Esophagus (tissue), 2 donors: ENCODE measurements at regions not wholly inside any gene's neighbourhood (a gene's known extent, or its start where the extent isn't known, plus 50 kb on each side); places are given as distances from the start of the nearest gene placed in this dataset.
"Not testable (repeated sequence)": the region's sequence is repeated elsewhere in the genome, so short reads cannot be mapped to it uniquely, and the experiment has no call there.

Source experiments
- H3K27ac ChIP-seq, 2 donors: one replicate each; pipeline ENCODE4 v1.5.1; 2013; ENCODE audit warnings: low read depth in 2 of 2, mild to moderate bottlenecking in 2 of 2, inconsistent platforms in 1 of 2, low read length in 1 of 2, moderate library complexity in 1 of 2
- H3K27me3 ChIP-seq, 2 donors: one replicate each; pipeline ENCODE4 v1.6.1; 2013; ENCODE audit warnings: low read length in 2 of 2, control low read depth in 1 of 2, mild to moderate bottlenecking in 1 of 2; ENCODE audit not compliant: insufficient read depth in 2 of 2, control insufficient read depth in 1 of 2
- H3K36me3 ChIP-seq, 2 donors: one replicate each; pipeline ENCODE4 v1.6.1; 2013; ENCODE audit warnings: low read length in 1 of 2; ENCODE audit not compliant: control insufficient read depth in 2 of 2, insufficient read depth in 2 of 2
- H3K4me1 ChIP-seq, 2 donors: one replicate each; pipeline ENCODE4 v1.6.1; 2013; ENCODE audit warnings: low read length in 1 of 2; ENCODE audit not compliant: control insufficient read depth in 2 of 2, insufficient read depth in 2 of 2
- H3K4me3 ChIP-seq, 2 donors: one replicate each; pipeline ENCODE4 v1.5.1; 2013; ENCODE audit warnings: low read length in 2 of 2, mild to moderate bottlenecking in 2 of 2, low read depth in 1 of 2, moderate library complexity in 1 of 2
- H3K9me3 ChIP-seq, 2 donors: one replicate each; pipeline ENCODE4 v1.6.1; 2013; ENCODE audit warnings: mild to moderate bottlenecking in 2 of 2, low read depth in 1 of 2, low read length in 1 of 2, moderate library complexity in 1 of 2; ENCODE audit not compliant: control insufficient read depth in 2 of 2, insufficient read depth in 1 of 2
- WGBS, 2 donors: extraction: QIAGEN DNeasy Blood & Tissue Kit; methylation state at CpG; one replicate each; pipeline ENCODE4 v1.1.7; 2013; 5-methylcytosine and 5-hydroxymethylcytosine counted together
- donor health status: healthy with polysubstance abuse.
- donor health status: Bipolar disorder and iron deficiency.

DNA sequence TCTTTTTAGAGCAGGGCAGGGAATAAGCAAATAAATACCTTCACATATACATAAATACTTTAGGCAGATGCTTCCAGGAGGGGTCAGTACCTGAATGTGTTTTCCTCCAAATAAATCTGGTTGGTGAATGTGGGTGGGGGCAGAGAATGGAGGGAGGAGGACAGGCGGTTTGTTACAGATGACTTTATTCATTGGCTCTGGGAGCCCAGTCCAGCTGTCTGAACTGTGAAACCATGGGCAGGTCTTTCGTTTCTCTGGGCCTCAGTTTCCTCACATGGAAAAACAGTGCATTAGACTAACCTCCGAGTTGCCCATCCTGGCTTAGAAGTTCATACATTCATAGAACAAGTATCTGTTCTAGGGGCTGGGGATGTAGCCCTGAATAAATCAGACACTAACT lies 124.6 kb downstream of the IER5 start:
- Histone ChIP-seq H3K4me1 (peaks cover 3 to 4% of the 10 kb centered on the region in 2 donors), H3K9me3 (no peaks in the 10 kb centered on the region), H3K36me3 (no peaks in the 10 kb centered on the region), H3K27me3 (no peaks in the 10 kb centered on the region), H3K27ac (no peak overlapping the region), H3K4me3 (no peak overlapping the region)
- 72 to 80% methylated on average over 3 of the region's 3 CpGs for WGBS, 2 donors

DNA sequence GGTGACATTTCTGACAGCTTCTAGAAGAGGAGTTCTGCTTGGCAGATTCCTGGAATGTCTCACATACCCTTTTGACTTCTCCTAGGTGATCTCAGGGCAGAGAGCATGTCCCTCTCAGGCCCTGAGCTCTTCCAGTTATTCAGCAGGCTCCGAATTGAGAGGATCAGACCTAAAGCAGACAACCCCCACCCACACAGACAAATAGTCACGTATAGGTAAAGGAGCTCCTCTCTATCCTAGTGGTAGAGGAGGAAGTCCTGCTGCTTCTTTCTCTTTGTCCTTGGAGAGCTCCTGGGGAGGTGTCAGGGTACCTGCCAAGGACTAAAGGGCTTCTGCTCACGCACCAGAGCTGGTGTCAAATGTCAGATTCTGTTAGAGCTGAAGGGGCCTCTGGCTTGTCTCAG lies 128.1 kb downstream of the IER5 start:
- Histone ChIP-seq H3K27ac (no peak overlapping the region), H3K27me3 (no peaks in the 10 kb centered on the region), H3K4me1 (peaks cover 3 to 5% of the 10 kb centered on the region in 2 donors), H3K4me3 (no peak overlapping the region), H3K9me3 (no peaks in the 10 kb centered on the region), H3K36me3 (no peaks in the 10 kb centered on the region)
- 41 to 48% methylated on average over 3 of the region's 3 CpGs for WGBS, 2 donors

- no peak overlapping the region for H3K4me3 ChIP-seq
Measured at GRCh38 chr1:181219938-181220337, 131.4 kb downstream of the IER5 start.

GRCh38 chr1:181221078-181221477 lies 132.6 kb downstream of the IER5 start:
- 45 to 47% methylated on average over 5 of the region's 5 CpGs for WGBS, 2 donors
- no peak overlapping the region for H3K27ac ChIP-seq
- no peaks in the 10 kb centered on the region for H3K27me3 ChIP-seq
- peaks cover 3 to 5% of the 10 kb centered on the region in 2 donors for H3K4me1 ChIP-seq
- H3K9me3 ChIP-seq: no peaks in the 10 kb centered on the region
- H3K36me3 ChIP-seq: no peaks in the 10 kb centered on the region
- no peak overlapping the region for H3K4me3 ChIP-seq

More at GRCh38 chr1:181219938-181220337, 131.4 kb downstream of the IER5 start:
- H3K27ac ChIP-seq: peak overlapping the region in 1 of 2 donors; percentile 37
- no peaks in the 10 kb centered on the region for H3K27me3 ChIP-seq
- H3K4me1 ChIP-seq: peaks cover 3 to 5% of the 10 kb centered on the region in 2 donors
- no peaks in the 10 kb centered on the region for H3K9me3 ChIP-seq
- no peaks in the 10 kb centered on the region for H3K36me3 ChIP-seq
- WGBS, 2 donors: 43 to 60% methylated on average over 4 of the region's 4 CpGs

DNA sequence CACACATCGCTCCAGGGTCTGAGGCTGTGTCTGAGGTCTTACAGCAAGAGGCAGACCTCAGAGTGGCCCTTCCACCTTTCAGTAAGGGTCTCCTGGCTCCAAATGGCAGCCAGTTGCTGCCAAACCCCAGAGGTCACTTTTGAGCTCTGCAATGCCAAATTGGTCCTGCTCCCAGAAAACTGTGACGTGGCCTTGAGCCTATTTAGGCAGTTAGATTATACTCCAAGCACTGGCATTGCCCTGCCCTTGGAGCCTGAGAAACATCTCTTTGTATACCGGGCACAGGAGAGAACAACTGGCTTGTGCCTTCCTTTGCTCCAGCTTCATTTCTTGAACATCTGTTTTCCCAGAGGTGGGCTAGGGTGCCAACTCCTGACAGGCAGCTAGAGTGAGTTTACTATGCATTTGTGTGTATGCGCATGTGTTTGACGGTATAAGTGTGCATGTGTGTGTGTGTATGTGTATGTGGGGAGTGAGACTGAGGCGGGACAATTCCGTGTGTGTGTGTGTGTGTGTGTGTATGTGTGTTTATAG lies 134.5 kb downstream of the IER5 start:
- Histone ChIP-seq H3K27me3 (no peaks in the 10 kb centered on the region), H3K9me3 (no peaks in the 10 kb centered on the region), H3K4me1 (peaks cover 2 to 3% of the 10 kb centered on the region in 2 donors), H3K4me3 (no peak overlapping the region), H3K36me3 (no peaks in the 10 kb centered on the region), H3K27ac (no peak overlapping the region)
- 83 to 87% methylated on average over 7 of the region's 7 CpGs for WGBS, 2 donors

GRCh38 chr1:181226728-181227127 lies 138.2 kb downstream of the IER5 start:
- H3K27me3 ChIP-seq, H3K4me1 ChIP-seq, H3K4me3 ChIP-seq, H3K27ac ChIP-seq, H3K9me3 ChIP-seq, H3K36me3 ChIP-seq: not testable (repeated sequence)
- 91 to 95% methylated on average over 3 of the region's 4 CpGs for WGBS, 2 donors

DNA sequence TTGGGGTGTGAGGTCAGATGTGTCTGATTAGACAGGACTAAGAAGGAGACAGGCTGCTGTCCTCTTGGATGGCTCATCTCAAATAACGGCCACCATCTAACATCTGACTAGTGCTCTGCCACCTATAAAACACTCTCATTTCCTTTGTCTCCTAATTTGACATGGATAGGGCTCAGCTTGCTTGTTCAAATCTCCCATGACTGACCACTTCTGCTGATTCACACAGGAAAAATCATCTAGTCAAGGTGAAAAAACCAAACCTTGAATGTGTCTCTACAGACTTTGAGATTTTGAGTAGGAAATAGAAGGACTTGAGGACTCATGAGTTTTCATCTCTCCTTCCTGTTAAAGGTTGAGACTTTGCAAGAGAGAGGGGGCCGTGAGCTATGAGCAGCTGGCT lies 150.6 kb downstream of the IER5 start:
- Histone ChIP-seq H3K36me3 (no peaks in the 10 kb centered on the region), H3K27ac (no peak overlapping the region), H3K27me3 (no peaks in the 10 kb centered on the region), H3K4me1 (no peaks in the 10 kb centered on the region), H3K4me3 (no peak overlapping the region), H3K9me3 (no peaks in the 10 kb centered on the region)
- WGBS, 2 donors: 70 to 83% methylated on average over 2 of the region's 2 CpGs

DNA sequence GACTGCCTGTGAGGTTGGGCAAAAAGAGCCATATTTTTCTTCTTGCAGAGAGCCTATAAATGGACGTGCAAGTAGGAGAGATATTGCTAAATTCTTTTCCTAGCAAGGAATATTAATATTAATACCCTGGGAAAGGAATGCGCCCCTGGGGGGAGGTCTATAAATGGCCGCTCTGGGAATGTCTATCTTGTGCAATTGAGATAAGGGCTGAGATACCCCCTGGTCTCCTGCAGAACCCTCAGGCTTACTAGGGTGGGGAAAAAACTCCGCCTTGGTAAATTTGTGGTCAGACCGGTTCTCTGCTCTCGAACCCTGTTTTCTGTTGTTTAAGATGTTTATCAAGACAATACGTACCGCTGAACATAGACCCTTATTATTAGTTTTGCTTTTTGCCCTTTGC lies 157.8 kb downstream of the IER5 start:
- not testable (repeated sequence) for H3K9me3 ChIP-seq, H3K27me3 ChIP-seq, H3K4me3 ChIP-seq, H3K36me3 ChIP-seq, H3K4me1 ChIP-seq, H3K27ac ChIP-seq
- WGBS, 2 donors: 91 to 94% methylated on average over 8 of the region's 8 CpGs

- H3K27ac ChIP-seq, H3K27me3 ChIP-seq, H3K4me1 ChIP-seq, H3K4me3 ChIP-seq, H3K36me3 ChIP-seq, H3K9me3 ChIP-seq: not testable (repeated sequence)
- WGBS, 2 donors: 65 to 76% methylated on average over 2 of the region's 2 CpGs
Measured at GRCh38 chr1:181248361-181248760, 159.9 kb downstream of the IER5 start.

DNA sequence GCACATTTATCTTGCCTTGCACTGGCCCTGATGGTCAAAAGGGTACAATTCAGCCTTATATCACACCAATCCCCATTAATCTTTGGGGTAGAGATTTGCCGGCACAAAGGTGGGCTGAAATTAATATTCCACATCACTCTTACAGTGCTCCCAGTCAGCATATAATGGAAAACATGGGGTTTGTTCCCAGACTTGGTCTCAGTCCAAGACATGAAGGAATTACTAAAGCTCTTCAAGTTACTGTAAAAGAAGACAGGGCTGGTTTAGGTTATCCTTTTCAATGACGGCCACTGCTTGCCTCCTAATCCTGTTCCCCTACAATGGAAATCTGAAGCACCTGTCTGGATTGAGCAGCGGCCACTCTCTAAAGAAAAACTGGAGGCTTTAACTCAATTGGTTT lies 160.7 kb downstream of the IER5 start:
- Histone ChIP-seq H3K4me1 (no peaks in the 10 kb centered on the region), H3K9me3 (peaks cover 0 to 5% of the 10 kb centered on the region in 2 donors), H3K4me3 (no peak overlapping the region), H3K27ac (no peak overlapping the region), H3K27me3 (no peaks in the 10 kb centered on the region), H3K36me3 (no peaks in the 10 kb centered on the region)
- 83 to 89% methylated on average over 3 of the region's 3 CpGs for WGBS, 2 donors
